B cell (primary cell): ENCODE measurements at regions not wholly inside any gene's neighbourhood (a gene's known extent, or its start where the extent isn't known, plus 50 kb on each side); places are given as distances from the start of the nearest gene placed in this dataset.

Experiments
- ATAC-seq: fragments of 200-7000 bp; cut with Tn5 transposase; one replicate; pipeline ENCODE4 v1.10.0; 2021; ENCODE audit warnings: low read depth, mild to moderate bottlenecking, moderate number of reproducible peaks, moderate library complexity
- CTCF ChIA-PET: fragments of 350-600 bp; sonication (Branson Sonifier 250); formaldehyde crosslinking; loops from one replicate; lab custom pipeline; 2021; ENCODE audit warnings: antibody characterized with exemption, inconsistent platforms; lab: Charles Lee
- POLR2A ChIA-PET: fragments of 350-600 bp; sonication (Branson Sonifier 250); formaldehyde crosslinking; loops from one replicate; lab custom pipeline; 2021; ENCODE audit warnings: antibody characterized with exemption; lab: Charles Lee
- DNase-seq: peaks from one replicate; pipeline ENCODE4 v3.0.0; 2013
- H2AFZ ChIP-seq: 2 replicates; pipeline ENCODE4 v1.6.1; 2012; ENCODE audit warnings: mild to moderate bottlenecking, low read depth, low read length; ENCODE audit not compliant: insufficient read depth, poor library complexity, severe bottlenecking
- H3K27ac ChIP-seq, 2 donors: 1 replicate in 1 of 2; 2 replicates in 1 of 2; pipeline ENCODE4 v1.5.1; 2012 to 2013; ENCODE audit warnings: low read length in 2 of 2, mild to moderate bottlenecking in 2 of 2, moderate library complexity in 1 of 2
- H3K27me3 ChIP-seq, 4 experiments: fragments of 200-600 bp in 1 of 4; sonication (generic) in 1 of 4; replicated peaks in 1 of 4; 1 replicate in 2 of 4; 2 replicates in 2 of 4; pipeline versions ENCODE4 v1.6.1 to v1.7.0; 2013 to 2016; ENCODE audit warnings: low read length in 3 of 4, mild to moderate bottlenecking in 2 of 4, mixed read lengths in 1 of 4, moderate library complexity in 1 of 4; ENCODE audit not compliant: insufficient read depth in 4 of 4, control insufficient read depth in 3 of 4; ENCODE audit errors: control extremely low read depth in 1 of 4
- H3K36me3 ChIP-seq, 2 experiments: replicated peaks in 1 of 2; 1 replicate in 1 of 2; 2 replicates in 1 of 2; pipeline versions ENCODE4 v1.6.1 to v1.7.1; 2013; ENCODE audit warnings: low read length in 1 of 2; ENCODE audit not compliant: insufficient read depth in 2 of 2, control insufficient read depth in 1 of 2; ENCODE audit errors: control extremely low read depth in 1 of 2, extremely low read depth in 1 of 2
- H3K4me1 ChIP-seq, 2 donors: fragments of 200-600 bp in 1 of 2; sonication (generic) in 1 of 2; 1 replicate in 1 of 2; 2 replicates in 1 of 2; pipeline versions ENCODE4 v1.5.1 to v1.6.1; 2013 to 2017; ENCODE audit warnings: low read length in 2 of 2; ENCODE audit not compliant: control insufficient read depth in 2 of 2, insufficient read depth in 2 of 2
- H3K4me2 ChIP-seq: replicated peaks from 2 replicates; pipeline ENCODE3; 2012; ENCODE audit warnings: mild to moderate bottlenecking, low read depth, low read length; ENCODE audit not compliant: poor library complexity, severe bottlenecking
- H3K4me3 ChIP-seq, 5 experiments: fragments of 200-600 bp in 1 of 5; sonication (generic) in 1 of 5; 1 replicate in 3 of 5; 2 replicates in 2 of 5; pipeline versions ENCODE4 v1.5.1 to v1.7.0; 2011 to 2016; ENCODE audit warnings: low read length in 4 of 5, mild to moderate bottlenecking in 4 of 5, low read depth in 2 of 5, control low read depth in 1 of 5, moderate library complexity in 1 of 5; ENCODE audit not compliant: insufficient read depth in 1 of 5; ENCODE audit errors: control extremely low read depth in 1 of 5, extremely low read depth in 1 of 5
- H3K79me2 ChIP-seq: fragments of 200-600 bp; sonication (generic); one replicate; pipeline ENCODE4 v1.6.0; 2016; ENCODE audit warnings: low read length; ENCODE audit not compliant: control insufficient read depth, insufficient read depth
- H3K9ac ChIP-seq: fragments of 200-600 bp; sonication (generic); 2 replicates; pipeline ENCODE4 v1.6.1; 2017; ENCODE audit warnings: mild to moderate bottlenecking, low read length, moderate library complexity
- H3K9me3 ChIP-seq, 3 donors: one replicate each; pipeline versions ENCODE4 v1.6.1 to v1.7.1; 2013; ENCODE audit warnings: low read length in 2 of 3; ENCODE audit not compliant: control insufficient read depth in 2 of 3, insufficient read depth in 1 of 3; ENCODE audit errors: control extremely low read depth in 1 of 3
- H4K20me1 ChIP-seq: 2 replicates; pipeline ENCODE4 v1.6.0; 2012; ENCODE audit warnings: mild to moderate bottlenecking, low read length; ENCODE audit not compliant: insufficient read depth, control insufficient read depth, poor library complexity, severe bottlenecking
- H3K27ac Mint-ChIP-seq: one replicate; pipeline ENCODE4 v1.8.0; 2021; ENCODE audit warnings: mixed read lengths
- H3K27me3 Mint-ChIP-seq: one replicate; pipeline ENCODE4 v1.8.0; 2021; ENCODE audit warnings: mixed read lengths
- H3K4me1 Mint-ChIP-seq: one replicate; pipeline ENCODE4 v1.8.0; 2021; ENCODE audit warnings: mixed read lengths
- H3K4me3 Mint-ChIP-seq: one replicate; pipeline ENCODE4 v1.8.0; 2021; ENCODE audit warnings: mixed read lengths
- H3K9me3 Mint-ChIP-seq: one replicate; pipeline ENCODE4 v1.8.0; 2022; ENCODE audit warnings: mixed read lengths; ENCODE audit not compliant: insufficient read depth
- CTCF ChIP-seq: fragments of 200-600 bp; IDR thresholded peaks from one replicate; pipeline ENCODE4 v1.8.0; 2022; ENCODE audit warnings: antibody characterized with exemption, mild to moderate bottlenecking
- EZH2 ChIP-seq: IDR thresholded peaks from 2 replicates; pipeline ENCODE4 v1.6.1; 2012; ENCODE audit warnings: borderline replicate concordance, low read depth, mild to moderate bottlenecking, moderate library complexity, low read length; ENCODE audit not compliant: insufficient read depth, poor library complexity, severe bottlenecking
- WGBS: methylation state at CpG from one replicate; pipeline ENCODE4 v1.1.5; 2013; ENCODE audit warnings: missing lambda C conversion rate; ENCODE audit not compliant: insufficient coverage; 5-methylcytosine and 5-hydroxymethylcytosine counted together
- intact Hi-C: fragments of 100-400 bp; cut with micrococcal nuclease; formaldehyde crosslinking; loops from one replicate; pipeline ENCODE4 v1.10.0; 2022

- Mint-ChIP-seq H3K27ac (no peak overlapping the region), H3K4me3 (no peak overlapping the region), H3K9me3 (no peaks in the 10 kb centered on the region), H3K27me3 (peaks cover 3% of the 10 kb centered on the region), H3K4me1 (no peaks in the 10 kb centered on the region)
- Histone ChIP-seq H3K4me3 (no peak overlapping the region), H3K9ac (no peak overlapping the region), H3K36me3 (no peaks in the 10 kb centered on the region), H3K4me2 (no peak overlapping the region), H2AFZ (no peak overlapping the region), H4K20me1 (no peaks in the 10 kb centered on the region), H3K27me3 (no peaks in the 10 kb centered on the region), H3K9me3 (peaks cover 0 to 2% (median 0%) of the 10 kb centered on the region in 3 donors), H3K27ac (no peak overlapping the region), H3K79me2 (no peaks in the 10 kb centered on the region), H3K4me1 (no peaks in the 10 kb centered on the region)
- POLR2A ChIA-PET, result no interaction called here
- no peak for ATAC-seq
- DNase-seq, result no peak
- TF ChIP-seq EZH2 (no peak), CTCF (no peak)
- intact Hi-C loops, result no loop called here
- CTCF ChIA-PET, result no interaction called here
Measured at GRCh38 chr9:115972362-115972761, 181.2 kb upstream of the PAPPA start.

GRCh38 chr9:115972843-115973595 lies 180.6 kb upstream of the PAPPA start:
- CTCF ChIA-PET, result no interaction called here
- Mint-ChIP-seq H3K27me3 (peaks cover 3% of the 10 kb centered on the region), H3K4me1 (no peaks in the 10 kb centered on the region), H3K27ac (no peak overlapping the region), H3K9me3 (no peaks in the 10 kb centered on the region), H3K4me3 (no peak overlapping the region)
- H3K27me3 ChIP-seq, result no peaks in the 10 kb centered on the region
- ATAC-seq (no peak), DNase-seq (no peak)
- no peaks in the 10 kb centered on the region for H3K79me2 ChIP-seq
- 92% methylated on average over 1 of the region's 2 CpGs for WGBS
- intact Hi-C loops, result no loop called here
- no peaks in the 10 kb centered on the region for H3K36me3 ChIP-seq
- no peak overlapping the region for H3K4me2 ChIP-seq
- H3K4me1 ChIP-seq, result no peaks in the 10 kb centered on the region
- no peaks in the 10 kb centered on the region for H3K9me3 ChIP-seq
- H3K27ac ChIP-seq, result no peak overlapping the region
- H3K9ac ChIP-seq, result no peak overlapping the region
- H4K20me1 ChIP-seq, result no peaks in the 10 kb centered on the region
- POLR2A ChIA-PET, result no interaction called here
- no peak overlapping the region for H2AFZ ChIP-seq
- no peak overlapping the region for H3K4me3 ChIP-seq
- TF ChIP-seq EZH2, result no peak
- TF ChIP-seq CTCF, result no peak
